ENCODE measurements at regions not wholly inside any gene's neighbourhood (a gene's known extent, or its start where the extent isn't known, plus 50 kb on each side); places are given as distances from the start of the nearest gene placed in this dataset.

DNA sequence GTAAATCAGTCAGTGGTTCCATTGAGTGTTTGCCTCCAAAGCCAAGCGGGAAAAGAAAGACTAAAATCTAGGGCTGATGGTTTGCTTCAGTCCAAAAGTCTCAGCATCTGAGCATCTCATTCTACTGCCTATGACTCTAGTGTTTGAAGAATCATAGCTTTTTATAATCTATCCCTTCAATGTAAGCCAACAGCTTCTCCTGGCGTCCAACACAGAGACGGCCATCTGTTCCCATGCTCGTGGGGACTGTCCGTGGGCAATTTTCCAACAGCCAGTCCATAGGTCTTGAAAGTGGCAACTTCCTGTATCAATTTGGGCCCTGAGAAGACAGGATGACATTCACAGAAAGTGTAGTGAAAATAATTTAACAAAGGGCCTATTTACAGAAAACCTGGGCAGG is 544.4 kb upstream of the TMEM132C start:
- ATAC-seq = no peak
- DNase-seq = no peak
- intact Hi-C loops (cut with micrococcal nuclease) = no loop called here

DNA sequence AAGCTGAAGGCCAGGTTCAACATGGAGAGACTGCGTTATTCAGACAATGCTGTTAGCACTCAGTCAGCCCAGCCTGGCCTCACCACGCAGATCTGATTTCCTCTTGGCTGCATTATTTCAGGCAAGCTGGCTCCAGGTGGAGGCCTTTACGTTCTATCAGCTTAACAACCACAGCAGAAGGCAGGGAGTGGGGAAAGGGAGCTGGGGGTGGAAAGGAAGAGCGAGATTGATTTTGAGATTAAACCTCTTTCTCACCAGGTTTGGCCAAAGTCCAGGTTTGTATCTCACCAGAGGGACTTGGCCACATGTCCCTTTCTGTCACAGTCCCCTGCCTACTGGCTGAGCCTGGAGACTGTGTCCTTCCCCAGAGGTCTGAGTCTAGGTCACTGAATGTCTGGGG is 543.7 kb upstream of the TMEM132C start:
- intact Hi-C loops (cut with micrococcal nuclease) = no loop called here
- DNase-seq = no peak
- ATAC-seq = no peak

DNA sequence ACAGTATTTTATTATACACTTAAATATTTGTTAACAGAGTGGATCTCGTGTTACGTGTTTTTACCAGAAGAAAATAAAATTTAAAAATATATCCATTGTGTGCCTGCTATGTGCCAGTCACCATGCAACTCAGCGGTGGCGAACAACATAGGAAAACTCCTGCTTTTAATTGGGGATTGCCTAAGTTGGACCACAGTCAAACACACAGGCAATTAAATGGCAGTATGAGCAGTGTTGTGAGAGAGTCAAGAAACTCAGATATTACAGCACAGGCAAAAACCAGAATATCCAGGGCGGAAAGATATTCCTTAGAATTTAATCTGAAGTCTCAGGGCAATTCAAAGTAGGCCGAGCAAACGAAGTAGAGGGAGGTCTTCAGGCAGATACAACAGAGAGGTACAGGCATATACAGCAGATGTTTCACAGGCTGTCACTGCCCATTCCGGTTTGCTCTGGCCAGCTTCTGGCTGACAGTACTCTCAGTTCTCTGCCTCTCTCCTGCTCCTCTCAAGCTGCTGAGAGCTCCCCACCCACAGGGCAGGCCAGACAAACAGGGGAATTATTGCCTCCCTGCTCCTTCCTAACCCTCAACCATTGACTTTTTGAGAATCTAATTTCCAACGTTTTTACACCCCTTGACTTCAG is 540.2 kb upstream of the TMEM132C start:
- intact Hi-C loops (cut with micrococcal nuclease) = no loop called here
- DNase-seq (no peak), ATAC-seq (peak; percentile 17)

DNA sequence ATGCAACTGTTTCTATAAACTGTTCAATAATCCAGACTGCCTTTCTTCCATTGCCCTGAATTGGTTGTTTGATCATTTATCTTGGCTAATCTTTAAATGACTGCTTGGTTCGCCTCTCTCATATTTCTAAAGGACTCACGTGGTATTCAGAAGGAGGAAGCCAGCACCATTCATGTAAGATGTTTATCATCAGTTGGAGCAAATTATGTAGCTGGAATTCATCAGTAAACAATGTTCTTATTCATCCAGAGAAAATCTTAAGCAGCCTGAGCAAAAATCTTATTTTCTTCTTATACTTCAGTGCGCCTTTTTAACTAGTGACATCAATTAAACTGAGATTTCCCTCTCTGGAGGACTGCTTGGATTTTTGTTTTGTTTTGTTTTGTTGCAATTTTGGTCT is 538.7 kb upstream of the TMEM132C start:
- DNase-seq (no peak), ATAC-seq (no peak)
- intact Hi-C loops (cut with micrococcal nuclease) = no loop called here

DNA sequence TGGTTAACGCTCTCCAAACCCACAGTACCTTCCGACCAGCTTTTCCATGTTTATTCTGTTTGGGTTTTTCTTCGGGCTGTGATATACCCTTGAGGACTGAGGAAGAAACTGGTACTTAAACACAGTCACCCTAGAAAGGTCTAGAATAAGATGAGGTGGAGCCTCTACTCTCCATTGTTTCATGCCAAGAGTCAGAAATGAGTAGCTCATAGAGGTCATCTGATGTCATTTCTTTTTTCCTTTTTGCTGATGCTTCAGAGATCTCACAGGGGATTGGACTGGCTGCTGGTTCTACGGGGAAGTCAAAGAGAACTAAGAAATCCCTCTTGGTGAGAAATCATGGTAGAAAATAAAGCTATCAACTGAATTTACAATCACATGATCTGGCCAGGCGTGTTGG is 538.2 kb upstream of the TMEM132C start:
- ATAC-seq (no peak), DNase-seq (no peak)

DNA sequence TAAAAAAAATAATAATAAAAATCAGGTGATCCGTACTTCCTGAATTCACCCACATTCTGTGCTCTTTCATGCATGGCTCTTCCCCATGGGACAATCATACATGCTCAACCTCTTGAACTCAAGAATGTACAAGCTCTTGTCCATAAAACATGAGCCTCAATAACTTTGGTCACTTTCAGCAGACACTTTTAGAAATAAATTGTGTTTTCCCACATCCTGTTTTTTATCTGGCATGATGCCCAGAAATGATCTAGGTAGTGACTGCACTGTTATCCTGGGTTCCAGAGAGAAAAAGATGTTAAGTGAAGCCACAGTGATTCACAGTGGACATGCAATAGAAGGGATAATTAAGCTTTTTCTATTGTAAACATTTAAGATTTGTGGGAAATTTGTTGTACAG is 537.6 kb upstream of the TMEM132C start:
- DNase-seq (no peak), ATAC-seq (no peak)
- intact Hi-C loops (cut with micrococcal nuclease) = no loop called here

More for the DNA sequence above, 538.2 kb upstream of the TMEM132C start:
- intact Hi-C loops (cut with micrococcal nuclease) = no loop called here

DNA sequence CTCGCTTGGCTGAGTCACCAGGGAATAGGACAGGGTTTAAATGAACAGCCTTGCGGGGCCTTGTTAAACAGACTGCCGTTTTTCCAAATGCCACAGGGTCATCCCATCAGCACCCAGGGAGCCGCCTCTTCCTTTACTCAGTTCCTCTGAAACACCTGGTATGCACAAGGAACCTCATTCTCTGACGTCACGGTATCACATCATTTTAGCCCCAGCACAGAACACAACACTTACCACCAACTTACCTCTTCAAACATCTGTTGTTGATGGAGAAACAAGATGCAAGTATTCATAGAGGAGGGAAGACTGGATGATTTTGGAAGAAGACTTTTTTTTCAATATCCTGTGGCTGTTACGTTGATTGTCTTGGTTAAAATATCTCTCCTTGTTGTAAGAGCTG is 535.3 kb upstream of the TMEM132C start:
- intact Hi-C loops (cut with micrococcal nuclease) = no loop called here

DNA sequence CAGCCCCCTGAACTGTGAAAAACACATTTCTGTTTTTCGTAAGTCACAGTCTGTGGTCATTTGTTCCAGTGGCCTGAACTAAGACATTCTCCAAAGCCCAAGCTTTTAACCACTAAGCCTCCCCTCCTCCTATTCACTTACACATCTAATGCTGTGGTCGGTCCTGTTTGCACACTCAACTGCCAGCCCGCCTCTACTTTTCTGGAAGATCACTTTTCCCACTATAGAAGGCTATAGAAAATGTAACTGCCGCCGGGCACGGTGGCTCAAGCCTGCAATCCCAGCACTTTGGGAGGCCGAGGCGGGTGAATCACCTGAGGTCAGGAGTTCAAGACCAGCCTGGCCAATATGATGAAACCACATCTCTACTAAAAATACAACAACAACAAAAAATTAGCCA is 524.7 kb upstream of the TMEM132C start:
- ATAC-seq (no peak), DNase-seq (no peak)
- intact Hi-C loops (cut with micrococcal nuclease) = no loop called here

More for the DNA sequence above, 535.3 kb upstream of the TMEM132C start:
- DNase-seq = no peak
- ATAC-seq = no peak

DNA sequence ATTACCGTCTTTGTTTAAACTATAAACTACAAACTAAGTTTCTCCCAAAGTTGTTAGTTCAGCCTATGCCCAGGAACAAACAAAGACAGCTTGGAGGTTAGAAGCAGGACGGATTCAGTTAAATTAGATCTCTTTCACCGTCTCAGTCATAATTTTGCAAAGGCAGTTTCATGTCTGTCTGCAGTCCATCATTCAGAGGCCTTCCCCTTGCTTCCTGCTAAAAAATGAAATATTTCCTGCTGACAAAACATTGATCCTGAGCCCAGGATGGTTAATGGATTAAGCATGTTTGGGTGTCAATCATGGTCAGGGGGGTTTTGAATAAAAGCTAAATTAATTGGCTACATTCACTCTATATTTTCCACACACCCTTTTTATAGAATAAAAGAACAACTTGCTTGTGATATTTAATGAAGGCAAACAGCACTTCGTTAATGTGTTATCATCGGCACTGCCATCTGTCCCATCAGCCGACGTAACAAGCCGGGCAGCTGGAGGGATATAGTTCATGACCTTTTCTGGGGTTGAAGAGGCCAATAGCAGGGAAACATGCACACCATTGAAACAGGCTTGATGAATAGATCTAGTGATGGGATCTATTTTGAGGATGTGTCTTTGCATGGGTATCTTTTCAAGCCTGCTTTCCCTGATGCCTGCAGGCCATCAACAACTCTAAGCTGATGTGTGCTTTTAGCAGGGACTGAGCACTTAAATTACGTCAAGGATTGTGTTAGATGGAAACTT is 521.3 kb upstream of the TMEM132C start:
- DNase-seq (no peak), ATAC-seq (no peak)
- intact Hi-C loops (cut with micrococcal nuclease) = no loop called here

DNA sequence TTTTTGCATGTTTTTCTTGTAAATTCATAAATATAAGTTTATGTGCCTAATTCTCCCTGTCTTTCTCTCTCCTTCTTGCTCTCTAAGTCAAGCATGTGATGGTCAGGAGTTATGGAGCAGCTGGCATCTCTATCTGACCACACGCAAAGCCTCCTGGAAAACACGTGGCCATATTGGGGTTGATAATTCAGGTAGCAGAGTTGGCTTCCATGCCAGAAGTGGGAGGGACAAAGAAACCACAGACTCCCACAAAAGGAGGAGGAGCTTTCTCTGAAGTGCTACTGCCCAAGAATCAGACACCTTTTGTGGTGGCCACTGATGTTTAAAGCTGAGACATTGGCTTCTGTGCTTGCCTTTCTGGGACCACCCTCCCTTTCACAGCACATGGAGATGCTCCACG is 517.6 kb upstream of the TMEM132C start:
- ATAC-seq (no peak), DNase-seq (no peak)
- intact Hi-C loops (cut with micrococcal nuclease) = no loop called here

DNA sequence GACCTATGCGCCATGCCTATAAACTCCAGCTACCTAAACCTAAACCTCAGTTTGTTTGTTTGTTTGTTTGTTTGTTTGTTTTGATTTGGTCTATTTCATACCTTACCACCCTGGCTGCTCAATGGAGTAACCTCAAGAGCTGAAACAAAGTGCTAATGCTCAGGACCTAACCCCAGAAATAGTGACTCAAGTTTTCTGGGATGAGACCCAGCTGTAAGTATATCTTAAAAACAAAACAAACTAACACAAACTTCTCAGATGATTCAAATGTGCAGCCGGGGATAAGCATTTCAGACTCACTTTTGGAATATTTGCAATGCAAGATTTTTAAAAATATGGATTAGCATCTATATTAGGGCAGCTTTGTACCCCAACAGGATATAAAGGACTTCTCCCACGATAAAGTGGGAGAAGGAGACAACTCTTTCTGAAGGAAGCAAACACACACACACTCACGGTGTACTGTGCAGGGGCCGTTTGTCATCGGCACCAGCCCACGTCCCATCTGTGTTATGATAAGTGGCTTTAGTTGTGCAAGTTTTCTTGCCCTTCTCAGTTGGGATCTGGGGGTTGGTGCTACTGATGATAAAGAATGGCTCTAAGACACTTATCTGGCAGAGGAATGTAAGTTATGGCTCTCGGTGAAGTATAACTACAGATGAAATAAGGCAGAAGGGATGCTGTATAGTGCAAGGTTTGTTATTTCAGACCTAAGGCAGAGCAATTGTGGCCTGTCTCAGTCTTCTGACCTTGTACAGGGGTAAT is 516.7 kb upstream of the TMEM132C start:
- no peak for ATAC-seq
- DNase-seq = no peak
- intact Hi-C loops (cut with micrococcal nuclease) = no loop called here

DNA sequence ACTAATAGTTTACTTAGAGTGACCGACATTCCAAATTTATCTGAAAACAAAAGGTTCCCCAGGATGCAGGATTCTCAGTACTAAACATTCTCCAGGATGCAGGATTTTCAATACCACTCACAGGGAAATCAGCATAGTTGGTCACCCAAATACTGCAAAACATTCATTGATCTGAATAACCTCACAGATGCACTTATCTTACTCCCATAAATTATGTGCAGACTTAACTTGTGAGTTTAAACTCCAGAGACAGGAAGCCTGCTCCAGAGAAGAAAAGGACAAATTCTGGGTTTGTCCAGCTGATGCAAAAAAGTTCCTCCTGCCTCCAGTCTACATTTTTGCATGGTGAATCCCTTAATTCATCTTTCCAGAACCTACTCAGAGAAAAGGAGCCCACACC is 514.2 kb upstream of the TMEM132C start:
- no peak for ATAC-seq
- intact Hi-C loops (cut with micrococcal nuclease) = no loop called here
- no peak for DNase-seq

DNA sequence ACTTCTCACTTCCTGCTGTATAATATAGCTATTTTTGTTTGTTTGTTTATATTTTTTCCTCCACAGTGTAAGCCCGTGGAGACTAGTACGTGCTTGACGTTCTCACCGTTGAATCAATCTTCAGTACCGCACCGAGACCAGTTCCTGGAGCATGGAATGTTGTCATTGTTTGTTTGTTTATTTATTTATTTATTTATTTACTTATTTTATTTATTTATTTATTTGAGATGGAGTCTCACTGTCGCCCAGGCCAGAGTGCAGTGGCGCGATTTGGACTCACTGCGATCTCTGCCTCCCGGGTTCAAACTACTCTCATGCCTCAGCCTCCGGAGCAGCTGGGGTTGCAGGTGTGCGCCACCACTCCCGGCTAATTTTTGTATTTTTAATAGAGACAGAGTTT is 506.6 kb upstream of the TMEM132C start:
- intact Hi-C loops (cut with micrococcal nuclease) = no loop called here
- ATAC-seq = no peak

DNA sequence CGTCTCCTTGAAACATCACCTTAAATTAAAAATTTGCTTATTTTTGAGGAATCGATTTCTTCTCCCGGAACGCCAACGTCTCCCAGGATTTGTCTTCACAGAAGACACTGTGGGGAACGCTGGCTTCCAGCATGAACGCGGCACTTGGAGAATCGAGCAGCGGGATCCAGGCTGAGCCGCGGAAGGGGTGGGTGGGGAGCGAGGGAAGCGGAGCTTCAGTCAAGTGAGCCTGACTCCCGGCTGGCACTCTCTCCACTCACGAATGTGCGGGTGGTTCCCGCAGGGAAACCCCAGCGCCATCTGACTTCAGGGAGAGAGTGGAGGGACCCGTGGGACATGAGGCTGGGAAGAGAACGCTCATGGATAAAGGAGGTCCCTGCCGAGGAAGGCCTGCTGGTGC is 506.0 kb upstream of the TMEM132C start:
- ATAC-seq (no peak), DNase-seq (no peak)
- intact Hi-C loops (cut with micrococcal nuclease) = no loop called here

More for the DNA sequence above, 506.6 kb upstream of the TMEM132C start:
- DNase-seq = no peak

DNA sequence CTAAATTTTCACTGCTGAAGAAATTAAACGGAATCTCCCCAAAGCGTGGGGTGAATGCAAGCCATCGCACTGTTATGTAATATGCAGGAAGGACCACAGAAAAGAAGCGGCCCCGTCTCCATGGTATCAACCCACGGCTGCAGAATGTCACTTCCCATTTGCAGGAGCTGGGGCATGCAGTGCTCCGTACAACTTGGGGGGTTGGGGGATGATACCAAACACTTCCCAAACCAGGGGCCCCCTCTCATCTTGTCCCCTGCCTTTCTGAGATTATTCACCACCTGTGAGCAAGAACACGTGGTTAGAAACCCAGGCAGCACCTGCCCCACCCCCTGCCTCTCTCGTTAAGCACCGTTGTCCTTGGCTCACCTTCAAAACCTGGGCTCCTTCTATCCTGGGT is 505.1 kb upstream of the TMEM132C start:
- DNase-seq (no peak), ATAC-seq (no peak)
- intact Hi-C loops (cut with micrococcal nuclease) = no loop called here

DNA sequence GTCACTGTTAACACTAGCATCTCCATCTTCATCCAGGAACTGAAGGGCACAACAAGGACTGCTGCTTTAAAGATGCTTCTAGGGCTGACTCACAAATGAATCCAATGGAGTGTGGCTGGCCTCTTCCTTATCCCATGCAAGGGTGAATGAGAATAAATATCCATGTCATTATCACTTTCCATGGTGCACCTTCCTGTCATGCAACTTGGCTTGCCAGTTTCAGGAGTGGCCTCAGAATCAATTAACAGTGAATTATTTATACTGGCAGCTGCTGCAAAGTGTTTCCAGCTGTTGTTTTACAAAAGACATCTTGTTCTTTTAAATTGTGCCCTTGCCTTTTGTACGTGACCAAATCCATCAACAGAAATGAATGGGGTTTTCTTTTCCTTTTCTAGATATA is 499.3 kb upstream of the TMEM132C start:
- ATAC-seq (no peak), DNase-seq (no peak)
- intact Hi-C loops (cut with micrococcal nuclease) = no loop called here

DNA sequence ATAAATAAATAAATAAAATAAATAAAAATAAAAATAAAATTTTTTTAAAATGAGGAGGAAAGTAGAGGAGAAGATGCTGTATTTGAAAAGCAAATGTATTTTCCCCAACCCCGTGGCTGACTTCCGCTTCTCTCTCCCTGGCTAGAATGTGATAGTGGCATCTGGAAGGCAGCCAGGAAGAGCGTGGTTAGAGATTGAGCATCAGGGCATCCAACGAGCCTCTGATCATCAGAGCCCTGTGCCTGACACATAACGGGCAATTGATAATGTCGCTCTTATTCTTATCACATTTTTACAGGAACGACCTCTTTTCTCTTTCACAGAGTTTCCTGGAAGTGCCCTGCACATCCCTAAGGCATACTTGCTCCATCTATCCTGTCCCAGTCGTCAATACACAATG is 496.9 kb upstream of the TMEM132C start:
- ATAC-seq (no peak), DNase-seq (no peak)
- intact Hi-C loops (cut with micrococcal nuclease) = no loop called here

DNA sequence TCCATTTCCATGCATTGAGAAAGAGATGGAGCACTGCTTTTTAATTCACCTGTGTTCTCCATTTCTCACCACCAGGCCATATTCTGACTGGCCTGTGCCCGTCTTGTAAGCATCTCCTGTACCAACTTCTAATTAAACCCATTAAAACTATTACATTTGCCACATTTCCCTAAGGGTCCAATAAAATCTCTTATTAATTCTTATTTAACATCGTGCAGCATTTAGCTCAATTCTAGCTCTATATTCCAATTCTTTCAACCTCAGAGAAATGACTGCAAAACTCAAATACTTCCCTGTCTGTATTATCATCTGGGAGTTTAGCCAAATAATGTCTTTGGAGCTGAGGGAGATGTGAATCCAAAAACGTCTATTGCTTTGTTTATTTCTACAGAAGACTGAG is 495.4 kb upstream of the TMEM132C start:
- ATAC-seq (no peak), DNase-seq (no peak)
- intact Hi-C loops (cut with micrococcal nuclease) = no loop called here

DNA sequence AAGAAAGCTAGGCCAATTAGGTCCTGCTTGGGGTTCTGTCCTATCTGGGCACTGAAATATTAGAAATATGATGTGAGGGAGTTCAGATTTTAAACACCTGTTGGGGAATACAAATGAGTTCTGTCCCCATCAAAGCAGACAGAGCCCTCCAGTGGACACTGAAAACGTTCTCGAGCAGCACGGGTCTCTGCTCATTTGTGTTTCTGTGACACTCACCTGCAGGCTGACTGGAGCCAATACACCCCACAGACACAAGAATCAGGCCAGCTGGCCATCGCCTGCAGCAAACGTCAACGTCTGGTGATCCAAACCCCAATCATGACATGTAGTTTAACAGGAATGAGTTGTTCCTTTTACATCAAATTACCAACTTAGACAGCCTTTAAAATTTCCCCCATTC is 493.4 kb upstream of the TMEM132C start:
- intact Hi-C loops (cut with micrococcal nuclease) = no loop called here
- no peak for ATAC-seq
- no peak for DNase-seq

DNA sequence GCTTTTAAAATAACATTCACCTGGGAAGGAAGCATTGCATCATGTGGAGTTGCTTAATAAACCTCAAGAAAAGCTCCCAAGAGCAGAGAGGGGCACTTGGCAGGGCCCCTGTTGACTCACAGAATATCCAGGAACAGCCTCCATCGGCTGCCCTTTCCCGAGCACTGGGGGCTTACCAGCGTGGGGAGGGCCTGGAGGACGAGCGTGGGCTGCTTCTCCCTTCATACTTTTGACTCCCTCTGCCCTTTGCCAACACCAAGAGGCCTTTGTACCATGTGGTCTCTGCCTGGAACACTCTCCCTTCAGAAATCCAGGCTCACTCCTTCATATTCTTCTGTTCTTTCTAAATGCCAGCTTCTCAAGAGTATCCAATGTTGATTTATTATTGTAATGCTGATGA is 492.1 kb upstream of the TMEM132C start:
- no peak for ATAC-seq
- intact Hi-C loops (cut with micrococcal nuclease) = no loop called here
- DNase-seq = no peak
